GM12878 (cell line): ENCODE measurements at regions not wholly inside any gene's neighbourhood (a gene's known extent, or its start where the extent isn't known, plus 50 kb on each side); places are given as distances from the start of the nearest gene placed in this dataset.

Experiments
- ATAC-seq: fragments of 200-7000 bp; cut with Tn5 transposase; 3 replicates; pipeline ENCODE4 v1.9.1; 2020; ENCODE audit warnings: mild to moderate bottlenecking, moderate library complexity
- BruUV-seq: library from RNA; stranded (reverse); fragments of 400-500 nt; replicated peaks from 2 replicates; lab custom pipeline; 2021; lab: Mats Ljungman, UMichigan
- CTCF ChIA-PET: fragments of 300-600 bp; sonication (Branson Sonifier 250); formaldehyde crosslinking; extraction: SDS; loops from one replicate; lab custom pipeline; 2021; ENCODE audit warnings: inconsistent platforms; lab: Yijun Ruan, JAX
- POLR2A ChIA-PET: fragments of 350-600 bp; formaldehyde crosslinking; extraction: SDS; loops from one replicate; lab custom pipeline; 2021; ENCODE audit warnings: inconsistent platforms; lab: Charles Lee
- RAD21 ChIA-PET: fragments of 300-600 bp; sonication (Branson Sonifier 250); formaldehyde crosslinking; loops from one replicate; lab custom pipeline; 2023; ENCODE audit warnings: antibody characterized with exemption; ENCODE audit not compliant: unreplicated experiment; lab: Charles Lee
- SMC1A ChIA-PET: fragments of 300-600 bp; sonication (Branson Sonifier 250); formaldehyde crosslinking; loops from one replicate; lab custom pipeline; 2023; ENCODE audit not compliant: unreplicated experiment, uncharacterized antibody; lab: Charles Lee
- DNase-seq: peaks from one replicate; pipeline ENCODE4 v3.0.0-alpha.2; 2011; ENCODE audit warnings: low read depth, low spot score
- FAIRE-seq: peaks from 3 replicates; lab custom pipeline; 2011; peaks lifted over from hg19 to GRCh38; lab: Jason Lieb, UNC
- H2AFZ ChIP-seq: 2 replicates; pipeline ENCODE4 v1.6.0; 2011; ENCODE audit warnings: low read depth, low read length, control low read depth; ENCODE audit not compliant: control insufficient read depth
- H3K27ac ChIP-seq: 2 replicates; pipeline ENCODE4 v1.5.1; 2011; ENCODE audit warnings: control low read depth; ENCODE audit not compliant: control insufficient read depth, insufficient read depth
- H3K27me3 ChIP-seq, 2 experiments: replicated peaks in 1 of 2; 2 replicates each; pipeline versions ENCODE4 v1.6.0 to v1.6.1; 2011; ENCODE audit warnings: low read length in 1 of 2; ENCODE audit not compliant: control insufficient read depth in 2 of 2, insufficient read depth in 2 of 2
- H3K36me3 ChIP-seq, 2 experiments: 2 replicates each; pipeline ENCODE4 v1.5.1; 2011; ENCODE audit warnings: low read length in 1 of 2; ENCODE audit not compliant: control insufficient read depth in 2 of 2, insufficient read depth in 2 of 2
- H3K4me1 ChIP-seq: 2 replicates; pipeline ENCODE4 v1.6.1; 2011; ENCODE audit warnings: mild to moderate bottlenecking, low read length, moderate library complexity, mixed read lengths; ENCODE audit not compliant: control insufficient read depth, insufficient read depth
- H3K4me2 ChIP-seq: 2 replicates; pipeline ENCODE4 v1.6.0; 2011; ENCODE audit warnings: control low read depth; ENCODE audit not compliant: control insufficient read depth, insufficient read depth
- H3K4me3 ChIP-seq: fragments of 200-600 bp; sonication (generic); 2 replicates; pipeline ENCODE4 v1.5.1; 2016
- H3K79me2 ChIP-seq: 2 replicates; pipeline ENCODE4 v1.6.0; 2011; ENCODE audit warnings: low read length; ENCODE audit not compliant: control insufficient read depth, insufficient read depth
- H3K9ac ChIP-seq: 2 replicates; pipeline ENCODE4 v1.8.0; 2011; ENCODE audit warnings: low read length, control low read depth, mixed read lengths; ENCODE audit not compliant: control insufficient read depth, insufficient read depth
- H3K9me3 ChIP-seq: replicated peaks from 3 replicates; pipeline ENCODE4 v1.5.1; 2011; ENCODE audit warnings: mild to moderate bottlenecking, low read length; ENCODE audit not compliant: control insufficient read depth, insufficient read depth
- H4K20me1 ChIP-seq: 2 replicates; pipeline ENCODE4 v1.6.0; 2011; ENCODE audit not compliant: control insufficient read depth, insufficient read depth
- ATF3 ChIP-seq: IDR thresholded peaks from 2 replicates; pipeline ENCODE4 v1.6.1; 2011; ENCODE audit warnings: low read depth, mild to moderate bottlenecking, low read length, moderate library complexity, borderline replicate concordance; ENCODE audit errors: extremely low read depth
- BMI1 ChIP-seq: fragments of 450-650 bp; IDR thresholded peaks from 2 replicates; pipeline ENCODE4 v1.6.1; 2016; ENCODE audit warnings: mild to moderate bottlenecking, moderate library complexity, borderline replicate concordance
- CHD1 ChIP-seq: IDR thresholded peaks from 2 replicates; pipeline ENCODE4 v1.6.1; 2012; ENCODE audit warnings: low read depth, low read length, improper control_type of control experiment
- CREB1 ChIP-seq: IDR thresholded peaks from 2 replicates; pipeline ENCODE4 v1.6.1; 2012; ENCODE audit warnings: low read depth, mild to moderate bottlenecking, inconsistent platforms
- EP300 ChIP-seq, 2 experiments: fragments of 150-350 bp in 1 of 2; IDR thresholded peaks; 2 replicates each; pipeline ENCODE4 v1.6.1; 2011 to 2012; ENCODE audit warnings: low read depth in 2 of 2, low read length in 2 of 2, borderline replicate concordance in 1 of 2, improper control_type of control experiment in 1 of 2, inconsistent platforms in 1 of 2; ENCODE audit not compliant: control insufficient read depth in 1 of 2
- ETV6 ChIP-seq, 2 experiments: fragments of 450-650 bp in 1 of 2; IDR thresholded peaks in 1 of 2; conservative IDR thresholded peaks in 1 of 2; 2 replicates each; pipeline ENCODE4 v1.6.1; 2014; ENCODE audit warnings: antibody characterized with exemption in 1 of 2, borderline replicate concordance in 1 of 2, low read depth in 1 of 2, mild to moderate bottlenecking in 1 of 2, moderate library complexity in 1 of 2
- MTA3 ChIP-seq: IDR thresholded peaks from 2 replicates; pipeline ENCODE4 v1.6.1; 2012; ENCODE audit warnings: low read length, inconsistent platforms, borderline replicate concordance
- NBN ChIP-seq: fragments of 450-650 bp; IDR thresholded peaks from 2 replicates; pipeline ENCODE4 v1.6.1; 2016
- SKIL ChIP-seq: fragments of 450-650 bp; IDR thresholded peaks from 2 replicates; pipeline ENCODE4 v1.6.1; 2017; ENCODE audit warnings: mild to moderate bottlenecking, low read depth, inconsistent platforms; ENCODE audit not compliant: poor library complexity, severe bottlenecking
- TCF12 ChIP-seq: IDR thresholded peaks from 2 replicates; pipeline ENCODE4 v1.6.1; 2011; ENCODE audit warnings: low read depth, mild to moderate bottlenecking, low read length
- WGBS: methylation state at CpG from one replicate; pipeline ENCODE4 v1.1.6; 2016; ENCODE audit warnings: low lambda C conversion rate; ENCODE audit not compliant: insufficient replicate concordance, insufficient coverage; ENCODE audit errors: missing lambda C conversion rate; 5-methylcytosine and 5-hydroxymethylcytosine counted together
- in situ Hi-C: fragments of 300-500 bp; cut with MboI; formaldehyde crosslinking; loops from 9 replicates; pipeline ENCODE4 v1.14.3; 2018; ENCODE audit warnings: mixed read lengths
- intact Hi-C: fragments of 100-400 bp; cut with micrococcal nuclease; formaldehyde crosslinking; loops from one replicate; pipeline ENCODE4 v1.14.2; 2022; ENCODE audit not compliant: unreplicated experiment
- TF ChIP-seq, protein P1 (sequence below): IDR thresholded peaks from 2 replicates; pipeline ENCODE4 v1.6.1; 2011; ENCODE audit warnings: borderline replicate concordance, low read depth, mild to moderate bottlenecking, moderate library complexity, low read length; ENCODE audit not compliant: insufficient read depth, poor library complexity, severe bottlenecking
- TF ChIP-seq, protein P2 (sequence below): IDR thresholded peaks from 2 replicates; pipeline ENCODE4 v1.6.1; 2012; ENCODE audit warnings: mild to moderate bottlenecking, low read depth, low read length
- TF ChIP-seq, protein P3 (sequence below): fragments of 150-350 bp; IDR thresholded peaks from 2 replicates; pipeline ENCODE4 v1.6.1; 2016; ENCODE audit warnings: low read depth, low read length

- Histone ChIP-seq H3K9me3 (no peaks in the 10 kb centered on the region), H4K20me1 (no peaks in the 10 kb centered on the region), H3K4me2 (no peak overlapping the region), H3K4me3 (no peak overlapping the region), H3K27me3 (no peaks in the 10 kb centered on the region), H3K36me3 (no peaks in the 10 kb centered on the region), H3K79me2 (no peaks in the 10 kb centered on the region), H3K27ac (no peak overlapping the region), H3K9ac (no peak overlapping the region), H3K4me1 (no peaks in the 10 kb centered on the region), H2AFZ (no peak overlapping the region)
- in situ Hi-C loops: no loop called here
- no TSS peak for BruUV-seq
- ChIA-PET RAD21 (no interaction called here), POLR2A (no interaction called here), CTCF (no interaction called here), SMC1A (no interaction called here)
- intact Hi-C loops: no loop called here
- DNase-seq (no peak), FAIRE-seq (no peak), ATAC-seq (no peak)
- WGBS: 29% methylated on average over 1 of the region's 1 CpG
- TF ChIP-seq, protein P1, sequence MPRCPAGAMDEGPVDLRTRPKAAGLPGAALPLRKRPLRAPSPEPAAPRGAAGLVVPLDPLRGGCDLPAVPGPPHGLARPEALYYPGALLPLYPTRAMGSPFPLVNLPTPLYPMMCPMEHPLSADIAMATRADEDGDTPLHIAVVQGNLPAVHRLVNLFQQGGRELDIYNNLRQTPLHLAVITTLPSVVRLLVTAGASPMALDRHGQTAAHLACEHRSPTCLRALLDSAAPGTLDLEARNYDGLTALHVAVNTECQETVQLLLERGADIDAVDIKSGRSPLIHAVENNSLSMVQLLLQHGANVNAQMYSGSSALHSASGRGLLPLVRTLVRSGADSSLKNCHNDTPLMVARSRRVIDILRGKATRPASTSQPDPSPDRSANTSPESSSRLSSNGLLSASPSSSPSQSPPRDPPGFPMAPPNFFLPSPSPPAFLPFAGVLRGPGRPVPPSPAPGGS: no peak
- TF ChIP-seq ATF3 (no peak), TCF12 (no peak), EP300 (IDR thresholded peaks at IDR 0.05; ENCODE audit: borderline replicate concordance in 1 of 2, control insufficient read depth in 1 of 2, low read depth in 2 of 2, low read length in 2 of 2) (no peak), SKIL (no peak), MTA3 (no peak), CHD1 (no peak), NBN (no peak), CREB1 (no peak), BMI1 (no peak), ETV6 (conservative IDR thresholded peaks at IDR 0.05 in 1 of 2, IDR thresholded peaks at IDR 0.05 in 1 of 2; ENCODE audit: borderline replicate concordance in 1 of 2, low read depth in 1 of 2) (no peak)
- TF ChIP-seq, protein P2, sequence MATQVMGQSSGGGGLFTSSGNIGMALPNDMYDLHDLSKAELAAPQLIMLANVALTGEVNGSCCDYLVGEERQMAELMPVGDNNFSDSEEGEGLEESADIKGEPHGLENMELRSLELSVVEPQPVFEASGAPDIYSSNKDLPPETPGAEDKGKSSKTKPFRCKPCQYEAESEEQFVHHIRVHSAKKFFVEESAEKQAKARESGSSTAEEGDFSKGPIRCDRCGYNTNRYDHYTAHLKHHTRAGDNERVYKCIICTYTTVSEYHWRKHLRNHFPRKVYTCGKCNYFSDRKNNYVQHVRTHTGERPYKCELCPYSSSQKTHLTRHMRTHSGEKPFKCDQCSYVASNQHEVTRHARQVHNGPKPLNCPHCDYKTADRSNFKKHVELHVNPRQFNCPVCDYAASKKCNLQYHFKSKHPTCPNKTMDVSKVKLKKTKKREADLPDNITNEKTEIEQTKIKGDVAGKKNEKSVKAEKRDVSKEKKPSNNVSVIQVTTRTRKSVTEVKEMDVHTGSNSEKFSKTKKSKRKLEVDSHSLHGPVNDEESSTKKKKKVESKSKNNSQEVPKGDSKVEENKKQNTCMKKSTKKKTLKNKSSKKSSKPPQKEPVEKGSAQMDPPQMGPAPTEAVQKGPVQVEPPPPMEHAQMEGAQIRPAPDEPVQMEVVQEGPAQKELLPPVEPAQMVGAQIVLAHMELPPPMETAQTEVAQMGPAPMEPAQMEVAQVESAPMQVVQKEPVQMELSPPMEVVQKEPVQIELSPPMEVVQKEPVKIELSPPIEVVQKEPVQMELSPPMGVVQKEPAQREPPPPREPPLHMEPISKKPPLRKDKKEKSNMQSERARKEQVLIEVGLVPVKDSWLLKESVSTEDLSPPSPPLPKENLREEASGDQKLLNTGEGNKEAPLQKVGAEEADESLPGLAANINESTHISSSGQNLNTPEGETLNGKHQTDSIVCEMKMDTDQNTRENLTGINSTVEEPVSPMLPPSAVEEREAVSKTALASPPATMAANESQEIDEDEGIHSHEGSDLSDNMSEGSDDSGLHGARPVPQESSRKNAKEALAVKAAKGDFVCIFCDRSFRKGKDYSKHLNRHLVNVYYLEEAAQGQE: no peak
- TF ChIP-seq, protein P3, sequence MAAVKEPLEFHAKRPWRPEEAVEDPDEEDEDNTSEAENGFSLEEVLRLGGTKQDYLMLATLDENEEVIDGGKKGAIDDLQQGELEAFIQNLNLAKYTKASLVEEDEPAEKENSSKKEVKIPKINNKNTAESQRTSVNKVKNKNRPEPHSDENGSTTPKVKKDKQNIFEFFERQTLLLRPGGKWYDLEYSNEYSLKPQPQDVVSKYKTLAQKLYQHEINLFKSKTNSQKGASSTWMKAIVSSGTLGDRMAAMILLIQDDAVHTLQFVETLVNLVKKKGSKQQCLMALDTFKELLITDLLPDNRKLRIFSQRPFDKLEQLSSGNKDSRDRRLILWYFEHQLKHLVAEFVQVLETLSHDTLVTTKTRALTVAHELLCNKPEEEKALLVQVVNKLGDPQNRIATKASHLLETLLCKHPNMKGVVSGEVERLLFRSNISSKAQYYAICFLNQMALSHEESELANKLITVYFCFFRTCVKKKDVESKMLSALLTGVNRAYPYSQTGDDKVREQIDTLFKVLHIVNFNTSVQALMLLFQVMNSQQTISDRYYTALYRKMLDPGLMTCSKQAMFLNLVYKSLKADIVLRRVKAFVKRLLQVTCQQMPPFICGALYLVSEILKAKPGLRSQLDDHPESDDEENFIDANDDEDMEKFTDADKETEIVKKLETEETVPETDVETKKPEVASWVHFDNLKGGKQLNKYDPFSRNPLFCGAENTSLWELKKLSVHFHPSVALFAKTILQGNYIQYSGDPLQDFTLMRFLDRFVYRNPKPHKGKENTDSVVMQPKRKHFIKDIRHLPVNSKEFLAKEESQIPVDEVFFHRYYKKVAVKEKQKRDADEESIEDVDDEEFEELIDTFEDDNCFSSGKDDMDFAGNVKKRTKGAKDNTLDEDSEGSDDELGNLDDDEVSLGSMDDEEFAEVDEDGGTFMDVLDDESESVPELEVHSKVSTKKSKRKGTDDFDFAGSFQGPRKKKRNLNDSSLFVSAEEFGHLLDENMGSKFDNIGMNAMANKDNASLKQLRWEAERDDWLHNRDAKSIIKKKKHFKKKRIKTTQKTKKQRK: no peak
Measured at GRCh38 chr9:26301659-26302058, 590.9 kb downstream of the CAAP1 start.
